T47D (cell line): ENCODE measurements at regions not wholly inside any gene's neighbourhood (a gene's known extent, or its start where the extent isn't known, plus 50 kb on each side); places are given as distances from the start of the nearest gene placed in this dataset.

Experiments used
- DNase-seq, 2 experiments: peaks; one replicate each; pipeline versions ENCODE4 v3.0.0 to v3.0.0-alpha.2; 2011 to 2012; ENCODE audit warnings: low read depth in 1 of 2, low spot score in 1 of 2
- JUND ChIP-seq: IDR thresholded peaks from 2 replicates; pipeline ENCODE4 v1.6.1; 2012; ENCODE audit warnings: low read depth
- in situ Hi-C: cut with HindIII; loops from 2 replicates; pipeline ENCODE4 v1.10.0; 2016; ENCODE audit warnings: low sequenced_read_pairs, low pct_unique_long_range_greater_than_20kb

DNA sequence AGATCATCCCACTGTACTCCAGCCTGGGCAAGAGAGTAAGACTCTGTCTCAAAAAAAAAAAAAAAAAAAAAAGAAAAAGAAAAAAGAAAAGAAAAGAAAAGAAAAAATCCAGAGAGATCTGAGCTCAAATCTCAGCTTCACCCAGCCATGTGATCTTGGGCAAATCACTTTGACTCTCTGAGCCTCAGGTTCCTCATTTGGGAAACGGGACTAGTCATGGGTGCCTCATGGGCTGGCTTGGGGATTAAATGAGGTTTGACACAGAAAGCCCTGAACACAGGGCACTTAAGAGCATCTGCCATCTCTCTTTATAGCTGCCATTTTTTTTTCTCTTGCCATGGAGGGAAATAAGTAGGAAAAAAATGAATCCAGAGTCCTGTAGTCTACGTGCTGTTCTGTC is 86.2 kb upstream of the MYL2 start:
- in situ Hi-C loops = no loop called here
- TF ChIP-seq JUND = no peak
- no peak for DNase-seq

DNA sequence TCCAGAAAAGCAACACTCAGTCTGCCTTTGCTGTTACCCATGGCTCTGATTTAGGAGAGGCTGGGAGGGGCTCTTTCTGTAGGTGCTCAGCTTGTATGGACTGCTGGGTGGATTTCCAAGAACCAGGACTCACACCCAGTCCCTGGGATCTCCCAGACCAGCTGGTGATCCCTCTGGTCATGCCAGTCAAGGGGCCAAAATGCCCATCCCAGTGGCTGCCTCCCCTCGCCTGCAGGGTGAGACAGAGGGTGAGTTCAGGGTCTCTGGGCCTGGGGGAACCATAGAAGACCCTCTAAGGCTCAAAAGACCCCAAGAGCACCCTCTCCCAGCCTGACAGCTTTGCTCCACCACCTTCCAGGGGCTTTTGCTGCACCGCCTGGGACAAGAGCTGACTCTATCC is 78.6 kb upstream of the MYL2 start:
- in situ Hi-C loops = no loop called here
- no peak for DNase-seq
- TF ChIP-seq JUND = no peak

DNA sequence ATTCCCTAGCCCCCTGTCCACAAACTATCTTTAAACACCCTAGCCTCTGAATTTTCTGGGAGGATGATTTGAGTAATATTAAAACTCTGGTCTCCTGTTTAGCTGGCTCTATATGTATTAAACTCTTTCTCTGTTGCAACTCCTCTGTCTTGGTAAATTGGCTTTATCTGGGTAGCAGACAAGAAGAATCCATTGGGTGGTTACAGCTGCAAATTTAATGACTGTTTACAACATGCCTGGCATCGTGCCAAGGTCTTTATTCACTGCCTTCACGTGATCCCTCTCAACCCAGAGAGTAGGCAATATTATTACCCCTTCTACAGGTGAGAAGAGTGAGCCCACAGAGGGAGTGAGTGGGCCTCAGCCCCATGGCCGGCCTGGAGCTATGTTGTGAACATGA is 77.8 kb upstream of the MYL2 start:
- in situ Hi-C loops = no loop called here
- no peak for TF ChIP-seq JUND
- peak in 1 of 2 experiments; percentile 37 for DNase-seq

DNA sequence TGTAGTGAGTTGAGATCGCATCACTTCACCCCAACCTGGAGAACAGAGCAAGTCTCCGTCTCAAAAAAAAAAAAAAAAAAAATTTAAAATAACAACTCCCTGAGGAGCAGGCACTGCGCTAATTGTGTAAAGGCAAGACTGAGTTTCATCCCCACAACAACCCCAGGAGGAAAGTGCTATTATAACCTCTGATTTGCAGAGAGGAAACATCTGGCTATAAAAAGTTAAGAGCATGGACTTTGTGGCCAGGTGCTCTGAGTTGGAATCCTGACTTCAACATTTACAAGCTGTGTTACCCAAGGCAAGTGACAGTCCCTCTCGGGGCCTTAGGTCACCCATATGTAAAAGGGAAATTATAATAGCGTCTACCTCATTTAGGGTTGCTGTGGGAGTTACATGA is 76.0 kb upstream of the MYL2 start:
- in situ Hi-C loops = no loop called here
- TF ChIP-seq JUND = no peak
- no peak for DNase-seq

DNA sequence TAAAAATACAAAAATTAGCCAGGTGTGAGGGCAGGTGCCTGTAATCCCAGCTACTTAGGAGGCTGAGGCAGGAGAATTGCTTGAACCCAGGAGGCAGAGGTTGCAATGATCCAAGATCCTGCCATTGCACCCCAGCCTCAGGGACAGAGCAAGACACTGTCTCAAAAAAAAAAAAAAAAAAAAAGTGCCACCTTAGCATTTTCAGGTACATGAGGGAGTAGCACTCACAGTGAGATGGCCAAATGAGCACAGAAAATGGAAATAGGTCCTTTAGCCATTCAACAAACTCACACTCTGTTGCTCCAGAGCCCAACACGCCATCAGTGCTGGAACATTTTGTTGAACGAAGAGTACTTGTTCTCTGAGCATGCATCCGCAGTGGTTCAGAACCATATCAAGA is 75.2 kb upstream of the MYL2 start:
- TF ChIP-seq JUND = no peak
- no peak for DNase-seq
- in situ Hi-C loops = no loop called here

DNA sequence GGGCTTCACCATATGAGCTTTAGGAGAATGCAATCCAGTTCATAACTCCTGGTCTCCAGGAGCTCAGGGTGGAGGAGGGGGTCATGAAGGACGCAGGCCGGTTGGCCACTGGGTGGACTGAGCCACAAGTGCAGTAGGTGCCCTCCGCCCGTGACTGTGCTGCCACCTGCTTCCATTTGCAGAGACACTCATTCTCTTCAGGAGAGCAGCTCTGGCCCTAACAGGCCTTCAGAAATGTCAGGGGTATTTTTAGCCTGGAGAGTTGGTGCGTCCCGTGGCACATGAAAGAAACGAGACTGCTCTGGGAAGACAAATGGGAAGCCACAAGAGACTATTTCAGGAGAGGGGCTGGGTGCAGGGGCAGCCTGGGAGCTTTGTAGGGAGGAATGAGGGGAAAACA is 74.6 kb upstream of the MYL2 start:
- no peak for DNase-seq
- in situ Hi-C loops = no loop called here
- no peak for TF ChIP-seq JUND

DNA sequence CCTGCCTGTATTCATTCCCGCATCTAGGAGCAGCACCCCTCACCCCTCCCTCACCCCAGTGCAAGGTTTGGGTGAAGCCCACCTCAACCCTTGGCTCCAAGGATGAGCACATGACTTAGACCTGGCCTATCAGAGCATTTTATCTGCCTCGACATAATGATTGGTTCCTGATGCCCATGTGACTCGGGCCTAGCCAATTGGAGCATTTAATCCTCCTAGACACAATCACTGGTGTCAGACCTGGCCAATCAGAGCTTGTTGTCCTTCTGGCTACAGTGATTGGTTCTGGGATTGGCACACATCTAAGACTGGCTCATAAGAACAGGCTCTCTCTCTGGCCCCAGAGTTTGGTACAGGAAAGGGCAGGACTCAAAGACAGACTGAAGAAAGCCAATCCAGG is 73.1 kb upstream of the MYL2 start:
- TF ChIP-seq JUND = no peak
- in situ Hi-C loops = no loop called here
- peak in 1 of 2 experiments; percentile 72 for DNase-seq

DNA sequence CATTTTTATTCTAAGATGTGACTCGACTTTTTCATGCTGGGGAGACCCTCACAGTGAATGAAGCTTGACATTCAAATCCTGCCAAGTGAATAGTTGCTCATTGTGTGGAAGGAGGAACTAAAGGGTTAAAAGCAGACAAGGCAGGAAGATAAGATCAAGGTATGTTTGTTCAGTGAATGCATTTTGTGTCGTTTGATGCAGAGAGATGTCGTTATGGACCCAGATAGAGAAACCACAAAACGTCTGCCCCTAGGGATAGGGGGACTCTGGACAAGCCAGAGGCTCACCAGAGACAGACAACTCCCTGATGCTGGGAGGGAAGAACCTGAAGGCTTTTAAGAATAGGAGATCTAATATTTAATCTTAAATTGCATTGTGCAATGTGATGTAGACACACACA is 72.5 kb upstream of the MYL2 start:
- 0 out of 2 replicates have a peak, but pooled peaks have one; percentile 5 for TF ChIP-seq JUND
- peak in 1 of 2 experiments; percentile 52 for DNase-seq
- in situ Hi-C loops = no loop called here

DNA sequence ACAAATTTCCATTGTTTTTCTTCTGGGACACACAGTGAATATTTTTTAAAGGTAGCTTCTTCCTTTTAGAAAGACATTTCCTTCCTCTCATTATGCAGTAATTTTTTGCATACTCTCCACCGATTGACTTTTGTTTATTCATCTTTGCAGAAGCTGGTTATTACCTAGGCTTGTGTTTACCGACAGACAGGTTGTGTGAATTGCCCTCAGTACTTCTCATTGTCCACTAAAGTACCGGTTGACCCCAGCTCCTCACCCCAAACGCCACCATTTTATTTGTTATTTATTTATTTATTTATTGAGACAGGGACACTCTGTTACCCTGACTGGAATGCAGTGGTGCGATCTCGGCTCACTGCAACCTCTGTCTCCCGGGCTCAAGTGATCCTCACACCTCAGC is 63.4 kb upstream of the MYL2 start:
- DNase-seq = peak; percentile 61 to 95
- in situ Hi-C loops = no loop called here
- TF ChIP-seq JUND = no peak

DNA sequence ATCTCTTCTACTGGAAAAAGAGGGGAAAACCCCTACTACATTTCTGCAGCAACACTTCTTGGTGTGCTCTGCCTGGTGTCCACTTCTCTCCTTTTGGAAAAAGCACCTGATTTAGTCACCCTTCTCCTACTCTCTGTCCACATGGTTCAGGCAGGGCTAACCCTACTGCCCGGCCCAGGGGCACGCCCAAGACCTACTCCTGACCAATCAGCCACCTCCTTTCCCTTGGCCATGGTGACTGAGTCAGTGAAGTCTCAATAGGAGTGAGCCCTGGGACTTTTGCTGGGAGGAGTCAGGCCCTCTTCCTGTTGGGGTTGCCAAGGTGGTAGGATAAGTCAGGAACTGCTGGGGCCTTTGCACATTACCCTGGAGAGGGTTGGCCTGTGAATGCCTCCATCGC is 52.5 kb upstream of the MYL2 start:
- peak in 1 of 2 experiments; percentile 46 for DNase-seq
- in situ Hi-C loops = no loop called here
- TF ChIP-seq JUND = no peak

DNA sequence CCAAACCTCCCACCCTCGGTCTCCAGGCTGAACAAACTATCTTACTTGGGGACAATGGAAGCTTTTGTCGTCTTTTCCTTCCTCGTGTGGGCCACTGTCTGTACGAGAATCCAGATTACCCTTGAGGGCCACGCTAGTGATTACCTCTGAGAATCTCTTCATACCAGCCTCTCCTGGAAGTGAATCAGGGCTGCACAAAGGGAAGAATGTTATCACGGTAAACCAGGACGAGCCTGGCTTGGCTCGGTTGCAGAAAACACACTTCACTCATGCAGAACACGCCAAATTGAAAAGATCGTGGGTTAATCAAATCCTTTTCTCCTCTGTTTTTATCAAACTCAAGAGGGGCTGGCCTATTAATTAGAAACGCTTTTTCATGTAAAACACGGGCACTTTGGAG is 51.6 kb upstream of the MYL2 start:
- no peak for TF ChIP-seq JUND
- DNase-seq = no peak
- in situ Hi-C loops = no loop called here

DNA sequence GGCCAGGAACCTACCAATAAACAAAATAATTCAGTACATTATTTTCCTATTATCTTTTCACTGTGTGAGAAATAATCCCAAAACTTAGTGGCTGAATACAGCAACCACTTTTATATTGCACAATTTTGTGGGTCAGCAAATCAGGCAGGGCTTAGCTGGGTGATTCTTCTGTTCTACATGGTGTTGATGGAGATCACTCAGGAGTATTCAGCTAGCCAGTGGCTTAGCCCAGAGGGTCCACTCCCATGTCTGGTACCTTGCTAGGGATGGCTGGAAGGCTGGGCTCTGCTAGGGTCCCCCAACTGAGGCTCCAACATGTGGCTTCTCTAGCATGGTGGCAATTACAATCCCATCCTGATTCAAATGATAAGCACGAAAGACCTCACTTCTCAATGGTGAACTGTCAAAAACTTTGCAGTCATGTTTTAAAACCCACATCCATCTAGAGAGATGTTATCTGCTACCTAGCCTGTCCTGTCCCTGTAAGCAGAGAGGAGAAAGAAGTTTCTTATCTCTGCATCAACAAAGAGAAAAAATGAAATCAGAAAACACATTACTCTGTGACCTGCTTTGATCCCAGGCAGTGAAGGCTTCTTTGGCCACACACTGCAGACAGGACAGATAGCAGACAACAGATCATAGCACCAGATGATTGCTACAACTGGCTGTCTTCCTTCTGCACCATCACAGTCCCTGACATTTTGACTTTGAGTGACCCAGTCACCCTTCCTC is 51.0 kb upstream of the MYL2 start:
- in situ Hi-C loops = no loop called here
- TF ChIP-seq JUND = no peak
- no peak for DNase-seq
